Kidney (tissue), 13 donors: ENCODE measurements at regions not wholly inside any gene's neighbourhood (a gene's known extent, or its start where the extent isn't known, plus 50 kb on each side); places are given as distances from the start of the nearest gene placed in this dataset.
A peak's percentile ranks its signal among the peaks of the same experiment; 100 is the strongest.

ENCODE experiments used
- DNase-seq, 5 donors: peaks; one replicate each; pipeline ENCODE4 v3.0.0-alpha.2; 2013 to 2020
- FAIRE-seq: peaks from 2 replicates; lab custom pipeline; 2012; peaks lifted over from hg19 to GRCh38; lab: Jason Lieb, UNC
- H3K27ac ChIP-seq, 2 donors: one replicate each; pipeline ENCODE4 v1.7.0; 2013; ENCODE audit warnings: low read depth in 2 of 2, low read length in 2 of 2, inconsistent platforms in 1 of 2
- H3K27me3 ChIP-seq: one replicate; pipeline ENCODE4 v1.7.1; 2013; ENCODE audit warnings: low read length, inconsistent platforms; ENCODE audit not compliant: control insufficient read depth, insufficient read depth
- H3K36me3 ChIP-seq, 3 donors: one replicate each; pipeline versions ENCODE4 v1.7.0 to v1.7.1; 2013; ENCODE audit warnings: low read length in 3 of 3, control low read depth in 1 of 3, inconsistent platforms in 1 of 3; ENCODE audit not compliant: insufficient read depth in 3 of 3, control insufficient read depth in 2 of 3
- H3K4me1 ChIP-seq, 3 donors: one replicate each; pipeline versions ENCODE4 v1.7.0 to v1.7.1; 2013; ENCODE audit warnings: low read length in 3 of 3, inconsistent platforms in 1 of 3, low read depth in 1 of 3; ENCODE audit not compliant: control insufficient read depth in 2 of 3, insufficient read depth in 2 of 3
- H3K4me3 ChIP-seq, 3 donors: one replicate each; pipeline versions ENCODE4 v1.7.0 to v1.8.1; 2013; ENCODE audit warnings: low read length in 3 of 3, control low read depth in 1 of 3, inconsistent platforms in 1 of 3
- H3K9ac ChIP-seq, 3 donors: one replicate each; pipeline versions ENCODE4 v1.7.0 to v1.7.1; 2013; ENCODE audit warnings: low read length in 3 of 3, control low read depth in 1 of 3, inconsistent platforms in 1 of 3
- H3K9me3 ChIP-seq, 3 donors: one replicate each; pipeline versions ENCODE4 v1.7.0 to v1.7.1; 2013; ENCODE audit warnings: low read length in 3 of 3, control low read depth in 1 of 3, inconsistent platforms in 1 of 3; ENCODE audit not compliant: control insufficient read depth in 2 of 3, insufficient read depth in 1 of 3
- CTCF ChIP-seq: IDR thresholded peaks from 3 replicates; pipeline ENCODE4 v1.5.1; 2012; ENCODE audit warnings: mild to moderate bottlenecking, moderate library complexity, borderline replicate concordance; ENCODE audit not compliant: insufficient read depth; ENCODE audit errors: extremely low read depth
- intact Hi-C: fragments of 100-400 bp; cut with DNase I; formaldehyde crosslinking; loops from one replicate; pipeline ENCODE4 v1.11.1; 2022
- donor health status: control.
- donor health status: control.
- donor health status: control.
- donor health status: control.
- donor health status: control.
- donor health status: DM: yes; HTN: yes; CAD: no.
- donor health status: Normal renal cell carcinoma (clear cell type).

- DNase-seq (no peak), FAIRE-seq (no peak)
- no peaks in the 10 kb centered on the region for H3K4me1 ChIP-seq
- no peak overlapping the region for H3K27ac ChIP-seq
- intact Hi-C loops: no loop called here
- no peaks in the 10 kb centered on the region for H3K9me3 ChIP-seq
- no peaks in the 10 kb centered on the region for H3K27me3 ChIP-seq
- TF ChIP-seq CTCF: no peak
- H3K36me3 ChIP-seq: no peaks in the 10 kb centered on the region
- no peak overlapping the region for H3K9ac ChIP-seq
- H3K4me3 ChIP-seq: no peak overlapping the region
These were observed 700.0 kb downstream of the SLITRK6 start for GRCh38 chr13:85099245-85099644.

GRCh38 chr13:85095418-85096272, 703.6 kb downstream of the SLITRK6 start:
- TF ChIP-seq CTCF: no peak
- Histone ChIP-seq H3K4me1 (no peaks in the 10 kb centered on the region), H3K36me3 (no peaks in the 10 kb centered on the region), H3K9me3 (no peaks in the 10 kb centered on the region), H3K27me3 (no peaks in the 10 kb centered on the region), H3K27ac (no peak overlapping the region), H3K4me3 (no peak overlapping the region), H3K9ac (no peak overlapping the region)
- DNase-seq (no peak), FAIRE-seq (no peak)
- intact Hi-C loops: no loop called here

- TF ChIP-seq CTCF: no peak
- no peak overlapping the region for H3K4me3 ChIP-seq
- intact Hi-C loops: no loop called here
- H3K9me3 ChIP-seq: peaks cover 0 to 2% (median 0%) of the 10 kb centered on the region in 3 donors
- H3K4me1 ChIP-seq: no peaks in the 10 kb centered on the region
- H3K27me3 ChIP-seq: no peaks in the 10 kb centered on the region
- FAIRE-seq (no peak), DNase-seq (peak in 1 of 5 donors; percentile 39)
- H3K9ac ChIP-seq: no peak overlapping the region
- no peaks in the 10 kb centered on the region for H3K36me3 ChIP-seq
- H3K27ac ChIP-seq: no peak overlapping the region
These were observed 705.4 kb downstream of the SLITRK6 start for GRCh38 chr13:85093808-85094207.
